GM18511 (cell line): ENCODE measurements at regions not wholly inside any gene's neighbourhood (a gene's known extent, or its start where the extent isn't known, plus 50 kb on each side); places are given as distances from the start of the nearest gene placed in this dataset.
A peak's percentile ranks its signal among the peaks of the same experiment; 100 is the strongest.
"Not testable (repeated sequence)": the region's sequence is repeated elsewhere in the genome, so short reads cannot be mapped to it uniquely, and the experiment has no call there.

Source experiments
- ATAC-seq: cut with Tn5 transposase; IDR thresholded peaks from one replicate; pipeline ENCODE4 v1.9.1; 2021; ENCODE audit warnings: mild to moderate bottlenecking, moderate library complexity; ENCODE audit not compliant: unreplicated experiment

- peak; percentile 81 for ATAC-seq
These were observed 114.8 kb upstream of the PRSS16 start for GRCh38 chr6:27132532-27133280.

GRCh38 chr6:27133281-27134227, 113.9 kb upstream of the PRSS16 start:
- peak; percentile 20 for ATAC-seq

- ATAC-seq = no peak
These were observed 112.3 kb upstream of the PRSS16 start for GRCh38 chr6:27135087-27135657.

- ATAC-seq = no peak
These were observed 111.3 kb upstream of the PRSS16 start for GRCh38 chr6:27136077-27136644.

GRCh38 chr6:27136978-27137814, 110.3 kb upstream of the PRSS16 start:
- no peak for ATAC-seq

- ATAC-seq = no peak
These were observed 109.1 kb upstream of the PRSS16 start for GRCh38 chr6:27138406-27138805.

GRCh38 chr6:27138837-27139755, 108.4 kb upstream of the PRSS16 start:
- ATAC-seq = peak; percentile 76

- peak; percentile 28 for ATAC-seq
These were observed 107.5 kb upstream of the PRSS16 start for GRCh38 chr6:27139756-27140579.

GRCh38 chr6:27140999-27141528, 106.4 kb upstream of the PRSS16 start:
- no peak for ATAC-seq

- ATAC-seq = no peak
These were observed 105.9 kb upstream of the PRSS16 start for GRCh38 chr6:27141529-27142015.

- ATAC-seq = not testable (repeated sequence)
These were observed 104.5 kb upstream of the PRSS16 start for GRCh38 chr6:27143020-27143388.

- no peak for ATAC-seq
These were observed 104.0 kb upstream of the PRSS16 start for GRCh38 chr6:27143474-27144026.

- ATAC-seq = no peak
These were observed 102.8 kb upstream of the PRSS16 start for GRCh38 chr6:27144740-27145079.

GRCh38 chr6:27145731-27146455, 101.6 kb upstream of the PRSS16 start:
- ATAC-seq = peak; percentile 34

- peak; percentile 3 for ATAC-seq
These were observed 101.1 kb upstream of the PRSS16 start for GRCh38 chr6:27146456-27146705.

GRCh38 chr6:27146706-27147505, 100.6 kb upstream of the PRSS16 start:
- ATAC-seq = peak; percentile 84

- no peak for ATAC-seq
These were observed 99.1 kb upstream of the PRSS16 start for GRCh38 chr6:27148404-27148795.
